AG09309 (cell line): ENCODE measurements at regions not wholly inside any gene's neighbourhood (a gene's known extent, or its start where the extent isn't known, plus 50 kb on each side); places are given as distances from the start of the nearest gene placed in this dataset.

Source experiments
- DNase-seq: peaks from one replicate; pipeline ENCODE4 v3.0.0-alpha.2; 2010; ENCODE audit warnings: low read depth
- H3K4me3 ChIP-seq: 2 replicates; pipeline ENCODE4 v1.5.1; 2011; ENCODE audit warnings: mild to moderate bottlenecking, low read depth, low read length, moderate library complexity; ENCODE audit not compliant: control insufficient read depth
- CTCF ChIP-seq: IDR thresholded peaks from 2 replicates; pipeline ENCODE4 v1.5.1; 2011; ENCODE audit warnings: mild to moderate bottlenecking, low read depth, low read length, inconsistent platforms; ENCODE audit not compliant: insufficient read depth, control insufficient read depth; ENCODE audit errors: missing control alignments

DNA sequence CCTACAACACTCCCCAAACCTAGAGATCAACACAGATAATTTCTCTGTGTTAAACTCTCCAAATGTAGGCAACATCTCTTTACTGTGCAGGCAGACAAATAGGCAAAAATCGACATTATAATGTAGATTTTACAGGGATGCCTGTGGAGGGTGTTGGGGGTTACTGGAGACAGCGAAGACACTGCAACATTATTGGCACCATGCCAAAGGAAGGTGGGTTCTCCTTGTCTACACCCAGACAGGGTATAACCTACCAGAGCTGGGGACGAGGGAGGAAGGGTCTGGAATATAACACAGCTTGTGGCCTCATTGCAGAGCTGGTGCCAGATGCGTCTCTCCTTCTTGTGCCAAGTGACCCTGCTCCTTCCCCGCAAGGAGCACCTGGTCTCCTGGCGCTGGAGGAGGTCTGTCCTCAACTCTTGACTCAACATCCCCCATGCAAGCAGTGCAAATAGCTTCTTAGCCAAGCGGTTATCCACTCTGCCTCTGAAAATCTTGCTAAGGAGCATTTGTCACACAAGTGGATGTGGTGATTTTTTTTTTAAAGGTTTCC lies 404.0 kb downstream of the PRDM2 start:
- TF ChIP-seq CTCF = no peak
- no peak for DNase-seq

DNA sequence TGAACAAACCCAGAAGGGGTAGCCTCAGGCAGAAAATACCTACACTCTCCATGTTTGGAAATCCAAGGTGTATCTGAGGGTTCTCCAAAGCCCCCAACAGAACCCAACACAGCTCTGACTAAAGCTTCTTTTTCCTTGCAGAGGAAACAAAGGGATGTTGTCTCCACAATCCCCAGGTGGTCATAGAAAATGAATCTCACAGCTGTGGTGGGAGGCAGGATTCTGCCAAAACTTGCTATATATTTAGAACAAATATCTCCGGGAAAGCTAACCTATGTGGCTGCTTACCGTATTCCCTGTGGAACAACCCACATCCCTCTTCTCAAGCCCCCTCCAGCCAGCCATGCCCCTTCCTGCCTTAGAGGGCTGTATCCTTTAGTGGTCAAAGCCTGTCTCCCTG lies 406.1 kb downstream of the PRDM2 start:
- no peak for DNase-seq
- no peak for TF ChIP-seq CTCF

More for the DNA sequence above, 404.0 kb downstream of the PRDM2 start:
- no peak overlapping the region for H3K4me3 ChIP-seq

DNA sequence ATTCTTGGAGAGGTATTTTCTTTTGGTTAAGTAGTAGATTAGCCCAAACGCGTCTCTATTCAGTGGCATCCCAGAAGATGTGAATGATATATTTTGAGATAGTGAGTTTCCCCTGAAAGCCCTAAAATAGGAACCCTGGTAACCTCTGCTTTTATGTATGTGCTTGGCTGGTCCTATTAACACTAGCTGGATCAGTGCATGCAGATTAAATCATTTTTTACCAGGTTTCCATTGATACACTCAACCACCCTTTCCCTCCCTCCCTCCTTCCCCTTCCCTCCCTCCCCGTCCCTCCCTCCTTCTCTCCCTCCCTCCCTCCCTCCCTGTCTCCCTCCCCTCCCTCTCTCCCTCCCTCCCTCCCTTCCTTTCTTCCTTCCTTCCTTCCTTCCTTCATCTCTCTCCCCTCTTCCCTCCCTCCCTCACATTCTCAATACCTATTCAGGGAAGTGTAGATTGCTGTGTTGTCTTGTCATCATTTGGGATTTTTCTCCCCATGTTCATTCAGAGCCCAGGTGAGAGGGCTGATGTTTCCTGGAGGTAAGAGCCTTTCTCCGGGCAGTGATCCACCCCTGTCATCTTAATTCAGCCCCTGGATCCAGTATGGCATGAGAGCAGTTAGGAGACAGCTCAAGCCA lies 406.8 kb downstream of the PRDM2 start:
- TF ChIP-seq CTCF = no peak
- no peak overlapping the region for H3K4me3 ChIP-seq
- DNase-seq = no peak

More for the DNA sequence above, 406.1 kb downstream of the PRDM2 start:
- no peak overlapping the region for H3K4me3 ChIP-seq

- no peak for TF ChIP-seq CTCF
- no peak overlapping the region for H3K4me3 ChIP-seq
- DNase-seq = no peak
Measured at GRCh38 chr1:14108356-14109275, 408.6 kb downstream of the PRDM2 start.

DNA sequence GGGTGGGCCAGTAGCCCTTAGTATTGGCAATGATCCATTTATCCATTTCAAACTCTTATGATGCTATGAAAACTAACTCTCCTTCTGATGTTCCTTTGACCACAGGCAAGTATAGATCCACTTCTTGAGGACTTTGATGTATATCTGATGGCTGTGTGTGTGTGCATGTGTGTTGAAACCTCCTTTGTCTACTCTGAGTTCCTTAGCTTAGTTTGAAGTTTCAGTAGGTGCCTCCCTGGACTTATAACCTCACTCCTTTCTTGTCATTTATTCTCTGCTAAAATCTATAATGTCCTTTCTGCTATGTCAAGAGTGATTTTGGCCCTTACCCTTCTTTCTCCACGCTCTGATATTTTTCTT lies 409.3 kb downstream of the PRDM2 start:
- DNase-seq = no peak
- no peak for TF ChIP-seq CTCF
- no peak overlapping the region for H3K4me3 ChIP-seq

DNA sequence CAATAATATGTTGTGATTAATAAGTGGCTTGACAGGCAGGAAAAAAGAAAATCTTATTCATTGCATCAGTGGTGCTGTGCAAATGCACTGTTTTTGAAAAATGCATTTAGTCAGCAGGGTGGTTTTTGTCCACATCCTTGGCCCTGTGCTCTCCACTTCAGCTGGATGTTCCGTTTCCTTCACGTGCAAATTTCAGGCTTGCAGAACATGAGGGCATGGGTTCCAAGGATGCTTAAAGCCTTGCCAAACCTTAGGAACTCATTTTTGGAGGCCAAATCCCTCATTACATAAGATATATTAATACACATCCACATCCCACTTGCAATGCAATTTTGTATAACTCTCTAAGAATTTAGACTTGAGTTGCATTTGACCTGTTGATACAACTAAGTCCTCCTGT lies 410.1 kb downstream of the PRDM2 start:
- no peak overlapping the region for H3K4me3 ChIP-seq
- no peak for TF ChIP-seq CTCF
- no peak for DNase-seq
